Endometrial microvascular endothelial cells (primary cell): ENCODE measurements at regions not wholly inside any gene's neighbourhood (a gene's known extent, or its start where the extent isn't known, plus 50 kb on each side); places are given as distances from the start of the nearest gene placed in this dataset.

Experiments used
- in situ Hi-C: cut with HindIII; loops from 2 replicates; pipeline ENCODE4 v1.10.0; 2017; ENCODE audit warnings: low sequenced_read_pairs, low pct_unique_long_range_greater_than_20kb; ENCODE audit errors: inconsistent ontology term

DNA sequence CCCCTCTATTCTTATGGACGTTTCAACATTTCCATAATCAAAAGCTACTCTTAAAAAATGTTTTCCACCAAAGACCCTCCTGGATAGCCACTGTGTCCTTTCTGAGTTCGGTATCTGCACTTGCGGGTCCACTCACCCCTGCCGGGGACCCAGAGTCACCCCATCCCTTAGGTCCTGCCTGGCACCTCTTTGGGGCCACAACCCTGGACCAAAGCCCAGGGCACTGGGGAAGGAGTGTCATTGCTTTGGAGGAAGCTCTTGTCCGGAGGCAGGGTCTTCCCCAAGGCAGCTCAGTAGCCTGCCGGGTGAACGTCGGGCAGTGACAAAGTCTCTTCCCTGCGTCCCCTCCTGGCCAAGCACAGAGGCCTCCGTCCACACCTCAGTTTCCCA is 129.6 kb downstream of the RFLNA start:
- in situ Hi-C loops, result no loop called here

- in situ Hi-C loops, result no loop called here
Measured at GRCh38 chr12:124423761-124424515, 129.0 kb downstream of the RFLNA start.

GRCh38 chr12:124422570-124423523 is 128.0 kb downstream of the RFLNA start:
- in situ Hi-C loops, result no loop called here

DNA sequence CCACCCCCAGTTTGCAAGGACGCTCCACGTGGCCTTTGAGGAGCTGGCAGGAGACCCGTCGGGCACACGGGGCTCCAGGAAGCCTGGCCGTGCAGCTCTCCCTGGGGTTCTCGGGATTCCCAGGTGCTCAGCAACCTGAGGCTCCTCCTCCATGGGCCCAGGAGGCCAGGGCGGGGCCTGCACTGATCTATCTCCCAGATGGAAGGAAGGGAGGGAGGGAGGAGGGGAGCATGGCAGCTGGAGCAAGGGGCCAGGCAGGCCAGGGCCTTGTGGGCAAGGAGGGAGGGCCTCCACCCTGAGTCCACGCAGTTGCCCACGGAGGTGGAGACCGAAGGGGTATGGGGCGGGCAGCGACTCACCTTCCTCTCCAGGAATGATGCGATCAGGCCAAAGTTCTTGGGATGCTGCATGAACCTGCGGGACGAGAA is 127.3 kb downstream of the RFLNA start:
- in situ Hi-C loops, result no loop called here

DNA sequence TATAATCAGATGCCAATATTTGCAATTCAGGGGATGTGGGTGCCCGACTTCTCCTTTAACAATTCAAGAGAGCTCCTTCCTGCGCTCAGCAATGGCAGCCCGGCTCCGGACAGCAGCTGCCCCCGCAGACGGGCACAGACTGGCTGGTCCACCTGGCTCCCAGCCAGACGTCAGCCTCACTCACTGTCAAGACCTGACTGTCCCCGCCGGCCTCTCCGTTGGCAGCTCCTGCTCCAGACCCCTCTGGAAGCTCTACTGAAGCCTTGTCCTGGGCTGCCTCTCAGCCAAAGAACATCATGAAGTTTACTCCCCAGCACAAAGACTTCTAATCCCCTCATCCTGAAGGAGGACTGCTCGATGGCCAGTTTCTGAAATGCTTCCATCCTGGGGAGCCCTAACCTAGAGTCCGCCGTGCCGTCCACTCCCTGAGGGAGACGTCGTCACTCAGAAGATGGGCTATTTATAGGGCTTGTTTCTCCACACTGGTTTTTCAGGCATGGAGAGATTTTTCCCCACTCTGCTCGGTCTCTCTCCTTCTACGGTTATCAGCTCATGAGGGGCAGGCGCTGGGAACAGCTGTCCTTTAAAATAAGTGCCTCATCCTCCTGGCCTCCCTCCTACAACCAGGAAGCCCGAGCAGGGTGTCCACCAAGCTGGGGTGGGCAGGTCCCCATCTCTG is 126.2 kb downstream of the RFLNA start:
- in situ Hi-C loops, result no loop called here

DNA sequence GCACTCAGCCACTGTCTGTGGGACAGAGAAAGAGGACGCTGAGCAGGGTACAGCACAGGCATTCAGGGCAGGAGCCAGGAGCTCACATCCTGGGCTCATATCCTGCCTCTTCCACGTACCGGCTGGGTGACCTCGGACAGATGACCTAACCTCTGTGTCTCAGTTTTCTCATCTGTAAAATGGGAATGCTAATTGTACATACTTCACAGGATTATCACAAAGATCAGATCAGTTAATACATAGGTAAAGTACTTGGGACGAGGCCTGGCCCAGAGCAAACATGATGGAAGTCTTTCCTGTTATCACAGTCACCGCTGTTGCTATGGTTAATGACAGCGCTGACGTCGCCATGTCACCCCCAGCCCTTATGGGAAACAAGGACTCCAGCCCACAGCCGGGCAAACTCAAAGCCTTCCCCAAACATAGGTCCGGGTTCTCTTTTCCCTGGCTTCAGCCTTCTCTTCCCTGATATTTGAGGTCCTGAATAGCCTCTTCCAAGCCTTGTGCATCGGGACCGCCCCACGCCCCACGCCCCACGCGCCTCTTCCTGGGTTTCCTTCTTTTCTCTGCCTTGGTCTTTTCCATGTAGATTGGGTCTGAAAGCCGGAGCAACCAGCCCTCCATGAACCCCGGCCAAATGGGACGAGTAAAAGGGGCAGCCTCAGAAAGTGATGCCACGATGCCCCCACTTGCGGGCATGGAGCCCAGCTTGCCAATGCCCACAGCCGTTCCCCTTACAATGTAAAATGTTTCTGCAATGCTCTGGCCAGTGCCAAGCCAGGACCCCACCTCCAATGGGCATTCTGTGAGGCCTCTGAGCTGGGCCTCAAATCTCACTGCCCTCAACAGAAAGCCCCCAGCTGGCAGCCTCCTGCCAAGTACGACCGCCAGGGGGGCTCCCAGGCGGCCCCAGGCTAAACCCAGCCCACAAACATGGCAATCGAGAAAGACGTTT is 125.4 kb downstream of the RFLNA start:
- in situ Hi-C loops, result no loop called here

DNA sequence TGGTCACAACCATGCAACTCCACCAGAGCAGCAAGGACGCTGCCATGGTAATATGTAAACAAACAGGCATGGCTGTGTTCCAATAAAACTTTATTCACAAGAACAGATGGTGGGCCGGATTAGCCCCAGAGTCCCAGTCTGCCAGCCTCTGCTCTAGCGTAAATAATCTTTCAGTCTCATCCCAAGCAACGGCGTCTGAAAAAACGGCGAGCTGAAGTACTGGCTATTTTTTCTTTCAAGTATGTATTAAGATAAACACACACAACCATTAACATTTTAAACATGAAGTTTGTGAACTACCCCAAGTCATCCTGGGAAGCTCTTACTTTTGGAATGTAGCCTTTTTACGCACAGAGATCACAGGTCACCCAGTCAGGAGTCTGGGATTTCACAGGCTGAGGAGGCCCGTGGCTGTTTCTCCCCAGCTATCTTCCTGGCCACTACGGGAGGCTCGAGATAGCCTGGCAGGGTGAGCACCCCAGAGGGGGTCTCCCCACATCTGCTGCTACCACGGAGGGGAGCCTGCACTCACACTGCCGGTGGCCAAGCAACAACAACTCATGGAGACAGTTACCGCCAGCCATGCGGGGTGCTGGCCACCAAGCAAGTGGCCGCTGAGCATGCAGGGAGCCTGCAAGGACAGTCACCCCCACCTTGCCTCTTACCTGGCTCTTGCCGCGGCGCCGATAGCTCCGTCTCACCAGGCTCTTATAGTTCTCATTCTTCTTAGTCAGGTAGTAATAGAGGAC is 124.6 kb downstream of the RFLNA start:
- in situ Hi-C loops, result no loop called here

GRCh38 chr12:124418791-124419190 is 123.9 kb downstream of the RFLNA start:
- in situ Hi-C loops, result no loop called here

- in situ Hi-C loops, result no loop called here
Measured at GRCh38 chr12:124418156-124418555, 123.3 kb downstream of the RFLNA start.

- in situ Hi-C loops, result no loop called here
Measured at GRCh38 chr12:124416516-124417395, 121.9 kb downstream of the RFLNA start.

DNA sequence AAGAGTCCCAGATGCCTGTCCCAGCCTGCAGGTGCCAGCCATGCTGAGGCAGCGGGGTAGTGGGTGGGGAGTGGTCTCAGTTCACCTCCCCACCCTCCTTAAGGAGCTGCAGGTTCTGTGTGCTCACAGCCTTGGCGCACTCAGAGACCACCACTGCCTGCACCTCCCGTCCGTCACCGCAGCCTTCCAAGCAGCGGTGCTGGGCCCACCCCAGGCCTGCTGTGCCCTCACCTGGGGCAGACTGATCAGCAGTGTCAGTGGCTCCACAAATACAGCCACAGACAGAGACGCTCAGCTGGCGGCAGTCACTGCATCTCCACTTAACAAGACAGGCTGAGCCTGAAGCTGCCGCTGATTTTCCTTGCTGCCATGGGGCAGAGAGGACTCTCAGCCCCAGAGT is 120.2 kb downstream of the RFLNA start:
- in situ Hi-C loops, result no loop called here

DNA sequence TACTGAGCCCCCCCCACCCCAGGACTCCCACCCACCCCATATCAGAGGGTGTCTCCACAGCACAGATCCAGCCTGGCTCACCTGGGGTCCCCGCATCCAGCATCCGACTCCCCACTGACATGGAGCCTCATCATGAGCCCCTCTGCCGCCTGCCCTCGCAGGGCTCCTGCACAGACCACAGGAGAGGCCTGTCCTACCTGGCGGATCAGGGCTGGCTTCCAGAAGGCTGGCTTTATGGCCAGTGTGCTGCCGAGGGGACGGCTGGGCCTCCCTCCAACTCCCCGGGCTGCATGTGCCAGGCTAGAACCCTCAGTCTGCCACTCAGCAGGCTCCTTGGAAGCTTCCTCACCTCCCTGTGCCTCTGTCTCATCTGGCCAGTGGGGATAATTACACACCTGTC is 119.0 kb downstream of the RFLNA start:
- in situ Hi-C loops, result no loop called here

- in situ Hi-C loops, result no loop called here
Measured at GRCh38 chr12:124413401-124413800, 118.5 kb downstream of the RFLNA start.

- in situ Hi-C loops, result no loop called here
Measured at GRCh38 chr12:124412646-124413015, 117.7 kb downstream of the RFLNA start.

DNA sequence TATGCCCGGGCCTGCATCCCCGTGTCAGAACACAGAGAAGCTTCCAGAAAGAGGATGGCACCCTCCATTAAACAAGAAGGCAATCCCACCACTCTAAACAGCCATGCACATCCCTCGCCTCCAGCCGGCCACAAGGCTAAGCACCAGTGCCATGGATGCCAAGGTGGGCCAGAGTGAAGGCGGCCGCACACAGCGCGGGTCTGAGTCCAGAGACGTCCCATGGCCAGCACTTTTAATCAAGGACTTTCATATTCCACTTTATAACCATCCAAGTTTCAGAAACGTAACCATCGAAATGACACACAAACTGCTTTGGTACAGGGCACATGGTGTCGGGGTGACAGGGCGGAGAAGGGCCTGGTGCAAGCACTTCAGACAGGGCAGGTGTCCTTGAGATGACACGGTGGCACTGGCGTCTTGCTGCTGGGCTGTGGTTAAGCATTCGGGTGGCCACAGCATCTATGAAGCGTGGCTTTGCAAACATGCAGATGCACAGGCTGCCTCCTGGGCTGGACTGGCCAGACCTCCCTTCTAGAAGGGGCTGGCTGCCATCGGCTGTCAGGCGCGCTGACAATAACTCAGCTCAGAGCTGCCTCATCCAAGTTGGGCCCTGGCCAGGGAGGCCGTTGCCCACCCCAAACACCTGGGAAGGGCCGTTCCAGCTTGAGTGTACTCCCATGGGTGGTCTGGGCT is 117.2 kb downstream of the RFLNA start:
- in situ Hi-C loops, result no loop called here

DNA sequence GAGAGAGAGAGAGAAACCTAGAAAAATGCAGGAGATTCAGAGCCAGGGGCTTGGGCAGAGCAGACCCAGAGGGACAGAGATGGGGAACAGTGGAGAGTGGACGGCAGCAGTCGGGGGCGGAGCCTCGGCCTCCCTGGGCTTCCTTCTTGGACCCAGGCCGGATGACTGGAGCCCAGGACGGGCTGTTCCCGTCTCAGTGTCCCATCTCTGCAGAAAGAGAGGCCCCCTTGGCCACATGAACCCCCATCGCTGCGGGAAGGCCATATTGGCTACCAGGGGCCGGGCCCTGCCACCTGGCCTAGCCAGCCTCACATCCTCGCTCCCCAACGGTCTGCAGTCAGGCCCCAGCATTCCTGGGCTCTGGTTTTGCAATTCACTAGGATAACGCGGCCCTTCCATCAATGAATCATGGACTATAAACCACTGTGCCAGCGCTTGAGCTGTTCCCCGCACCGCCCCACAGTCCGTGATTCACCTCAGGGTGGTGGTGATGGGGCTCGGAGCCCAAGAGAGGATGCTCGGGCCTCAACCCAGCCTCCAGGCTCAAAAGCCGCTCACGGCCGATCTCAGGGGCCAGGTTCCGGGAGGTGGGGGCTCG is 116.5 kb downstream of the RFLNA start:
- in situ Hi-C loops, result no loop called here
